Stimulated activated CD8-positive, alpha-beta memory T cell treated with anti-CD3 and anti-CD28 coated beads, Interleukin-2, amount 100 ng/mL, for 1 hour (primary cell): ENCODE measurements at regions not wholly inside any gene's neighbourhood (a gene's known extent, or its start where the extent isn't known, plus 50 kb on each side); places are given as distances from the start of the nearest gene placed in this dataset.

Source experiments
- DNase-seq, 2 donors: peaks; one replicate each; pipeline ENCODE4 v3.0.0-alpha.2; 2020; ENCODE audit warnings: low read depth in 2 of 2

GRCh38 chr9:8262625-8263622 is 463.3 kb upstream of the DMAC1 start:
- no peak for DNase-seq

- no peak for DNase-seq
These were observed 462.2 kb upstream of the DMAC1 start for GRCh38 chr9:8261737-8262136.

GRCh38 chr9:8259028-8259427 is 459.4 kb upstream of the DMAC1 start:
- no peak for DNase-seq

- no peak for DNase-seq
These were observed 457.3 kb upstream of the DMAC1 start for GRCh38 chr9:8256880-8257279.

GRCh38 chr9:8255850-8256249 is 456.3 kb upstream of the DMAC1 start:
- DNase-seq = no peak

GRCh38 chr9:8254541-8254940 is 455.0 kb upstream of the DMAC1 start:
- DNase-seq = no peak

GRCh38 chr9:8252445-8252844 is 452.9 kb upstream of the DMAC1 start:
- DNase-seq = no peak

- DNase-seq = no peak
These were observed 452.0 kb upstream of the DMAC1 start for GRCh38 chr9:8251566-8251965.

GRCh38 chr9:8244505-8245092 is 445.0 kb upstream of the DMAC1 start:
- no peak for DNase-seq

- no peak for DNase-seq
These were observed 441.6 kb upstream of the DMAC1 start for GRCh38 chr9:8241201-8241600.

- no peak for DNase-seq
These were observed 437.5 kb upstream of the DMAC1 start for GRCh38 chr9:8237096-8237495.

GRCh38 chr9:8235489-8235888 is 435.9 kb upstream of the DMAC1 start:
- no peak for DNase-seq

GRCh38 chr9:8234316-8234715 is 434.7 kb upstream of the DMAC1 start:
- DNase-seq = no peak

GRCh38 chr9:8232726-8233125 is 433.1 kb upstream of the DMAC1 start:
- no peak for DNase-seq

- DNase-seq = no peak
These were observed 429.6 kb upstream of the DMAC1 start for GRCh38 chr9:8229226-8229625.

GRCh38 chr9:8224381-8224801 is 424.8 kb upstream of the DMAC1 start:
- DNase-seq = no peak

GRCh38 chr9:8223861-8224260 is 424.3 kb upstream of the DMAC1 start:
- DNase-seq = no peak

- DNase-seq = no peak
These were observed 421.9 kb upstream of the DMAC1 start for GRCh38 chr9:8221462-8221861.

GRCh38 chr9:8208465-8208864 is 408.9 kb upstream of the DMAC1 start:
- no peak for DNase-seq

- no peak for DNase-seq
These were observed 408.0 kb upstream of the DMAC1 start for GRCh38 chr9:8207596-8207995.

- DNase-seq = no peak
These were observed 407.1 kb upstream of the DMAC1 start for GRCh38 chr9:8206720-8207119.

- no peak for DNase-seq
These were observed 406.0 kb upstream of the DMAC1 start for GRCh38 chr9:8205576-8205975.

GRCh38 chr9:8189881-8190280 is 390.3 kb upstream of the DMAC1 start:
- DNase-seq = no peak
